Ascending aorta (tissue), 2 donors: ENCODE measurements at regions not wholly inside any gene's neighbourhood (a gene's known extent, or its start where the extent isn't known, plus 50 kb on each side); places are given as distances from the start of the nearest gene placed in this dataset.

Experiments used
- DNase-seq, 2 donors: peaks; one replicate each; pipeline ENCODE4 v3.0.0-alpha.2; 2019; ENCODE audit warnings: low spot score in 2 of 2
- H3K27ac ChIP-seq, 2 donors: fragments of 200-600 bp; sonication (generic); one replicate each; pipeline ENCODE4 v1.5.1; 2016 to 2017; ENCODE audit warnings: mild to moderate bottlenecking in 1 of 2
- H3K27me3 ChIP-seq: fragments of 200-600 bp; sonication (generic); one replicate; pipeline ENCODE4 v1.5.1; 2017
- H3K36me3 ChIP-seq, 2 donors: fragments of 200-600 bp; sonication (generic); one replicate each; pipeline ENCODE4 v1.5.1; 2016
- H3K4me1 ChIP-seq, 2 donors: fragments of 200-600 bp; sonication (generic); one replicate each; pipeline ENCODE4 v1.5.1; 2016 to 2017; ENCODE audit warnings: mild to moderate bottlenecking in 1 of 2
- H3K4me3 ChIP-seq, 2 donors: fragments of 200-600 bp; sonication (generic); one replicate each; pipeline ENCODE4 v1.5.1; 2016 to 2017; ENCODE audit warnings: mild to moderate bottlenecking in 1 of 2
- H3K9me3 ChIP-seq, 2 donors: fragments of 200-600 bp; sonication (generic); one replicate each; pipeline ENCODE4 v1.5.1; 2016
- intact Hi-C: fragments of 100-400 bp; cut with DNase I; formaldehyde crosslinking; loops from one replicate; pipeline ENCODE4 v1.15.1; 2023
- TF ChIP-seq, protein P1 (sequence below), 3 experiments: fragments of 200-600 bp in 2 of 3; fragments of 450-650 bp in 1 of 3; sonication (generic) in 2 of 3; IDR thresholded peaks; one replicate each; pipeline ENCODE4 v1.5.1; 2016 to 2019; ENCODE audit warnings: antibody characterized with exemption in 3 of 3, mild to moderate bottlenecking in 1 of 3, moderate library complexity in 1 of 3

DNA sequence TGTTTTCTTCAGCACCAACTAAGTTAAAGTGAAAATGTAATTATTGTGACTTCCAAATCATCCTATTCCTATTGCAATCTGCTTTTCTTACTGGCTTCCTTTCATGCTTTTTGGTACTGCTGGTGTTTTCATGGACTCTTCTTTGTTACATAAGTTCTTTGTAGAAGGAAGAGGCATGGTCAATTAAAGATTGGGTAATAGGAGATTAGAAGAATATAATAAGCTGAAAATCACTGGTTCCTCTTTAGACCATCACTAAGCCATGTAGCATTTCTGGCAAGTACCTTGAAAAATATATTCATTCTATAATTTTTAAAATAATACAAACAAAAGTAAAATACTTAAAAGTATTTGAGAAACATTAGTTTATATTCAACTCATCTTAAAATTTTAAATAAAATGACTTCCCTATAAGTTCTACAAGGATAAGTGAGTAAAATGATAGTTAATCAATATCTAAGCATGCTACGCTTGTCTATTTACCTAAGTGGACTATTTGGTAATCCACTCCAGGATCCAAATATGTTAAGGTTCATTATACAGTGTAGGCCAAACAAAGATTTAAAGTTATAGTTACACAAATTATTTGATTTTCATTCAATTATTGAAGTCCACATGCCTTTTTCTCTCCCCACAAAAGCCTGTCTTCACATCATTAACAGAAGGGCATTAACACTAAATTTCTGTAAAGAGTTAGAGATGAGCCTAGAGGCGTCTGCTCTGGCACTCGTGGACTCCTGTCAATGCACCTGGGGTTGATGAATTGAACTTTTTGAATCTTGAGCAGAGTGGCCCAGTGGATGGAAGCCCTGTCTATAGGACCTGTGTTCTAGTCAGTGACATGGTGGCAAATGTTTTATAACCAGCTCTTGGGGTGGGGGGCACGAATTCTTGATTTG, 408.1 kb downstream of the INHBA start:
- DNase-seq: no peak
- H3K4me3 ChIP-seq: no peak overlapping the region
- H3K9me3 ChIP-seq: no peaks in the 10 kb centered on the region
- H3K4me1 ChIP-seq: no peaks in the 10 kb centered on the region
- no peaks in the 10 kb centered on the region for H3K36me3 ChIP-seq
- intact Hi-C loops: no loop called here
- H3K27me3 ChIP-seq: no peaks in the 10 kb centered on the region
- H3K27ac ChIP-seq: no peak overlapping the region
- TF ChIP-seq, protein P1, sequence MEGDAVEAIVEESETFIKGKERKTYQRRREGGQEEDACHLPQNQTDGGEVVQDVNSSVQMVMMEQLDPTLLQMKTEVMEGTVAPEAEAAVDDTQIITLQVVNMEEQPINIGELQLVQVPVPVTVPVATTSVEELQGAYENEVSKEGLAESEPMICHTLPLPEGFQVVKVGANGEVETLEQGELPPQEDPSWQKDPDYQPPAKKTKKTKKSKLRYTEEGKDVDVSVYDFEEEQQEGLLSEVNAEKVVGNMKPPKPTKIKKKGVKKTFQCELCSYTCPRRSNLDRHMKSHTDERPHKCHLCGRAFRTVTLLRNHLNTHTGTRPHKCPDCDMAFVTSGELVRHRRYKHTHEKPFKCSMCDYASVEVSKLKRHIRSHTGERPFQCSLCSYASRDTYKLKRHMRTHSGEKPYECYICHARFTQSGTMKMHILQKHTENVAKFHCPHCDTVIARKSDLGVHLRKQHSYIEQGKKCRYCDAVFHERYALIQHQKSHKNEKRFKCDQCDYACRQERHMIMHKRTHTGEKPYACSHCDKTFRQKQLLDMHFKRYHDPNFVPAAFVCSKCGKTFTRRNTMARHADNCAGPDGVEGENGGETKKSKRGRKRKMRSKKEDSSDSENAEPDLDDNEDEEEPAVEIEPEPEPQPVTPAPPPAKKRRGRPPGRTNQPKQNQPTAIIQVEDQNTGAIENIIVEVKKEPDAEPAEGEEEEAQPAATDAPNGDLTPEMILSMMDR (IDR thresholded peaks at IDR 0.05): no peak

DNA sequence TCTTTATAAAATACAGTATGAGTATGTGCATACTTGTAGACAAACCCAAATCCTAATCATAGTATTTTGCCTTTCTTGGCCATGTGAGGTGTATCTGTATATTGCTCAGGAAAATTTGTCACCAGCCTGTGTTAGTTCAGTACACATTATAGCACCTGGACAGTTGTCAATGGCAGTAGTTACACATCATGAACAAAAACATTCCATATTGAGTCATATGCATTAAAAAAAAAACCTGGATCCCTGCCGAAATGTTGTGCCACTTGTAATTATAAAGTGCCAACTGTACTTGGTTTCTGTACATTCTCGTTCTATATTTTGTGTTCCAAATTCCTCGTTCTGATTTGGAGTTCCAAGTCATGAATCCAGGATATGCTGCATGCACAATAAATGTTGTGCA, 410.4 kb downstream of the INHBA start:
- Histone ChIP-seq H3K27ac (no peak overlapping the region), H3K9me3 (no peaks in the 10 kb centered on the region), H3K36me3 (no peaks in the 10 kb centered on the region), H3K4me3 (no peak overlapping the region), H3K4me1 (no peaks in the 10 kb centered on the region), H3K27me3 (no peaks in the 10 kb centered on the region)
- TF ChIP-seq, protein P1 (IDR thresholded peaks at IDR 0.05): no peak
- intact Hi-C loops: no loop called here
- DNase-seq: no peak

DNA sequence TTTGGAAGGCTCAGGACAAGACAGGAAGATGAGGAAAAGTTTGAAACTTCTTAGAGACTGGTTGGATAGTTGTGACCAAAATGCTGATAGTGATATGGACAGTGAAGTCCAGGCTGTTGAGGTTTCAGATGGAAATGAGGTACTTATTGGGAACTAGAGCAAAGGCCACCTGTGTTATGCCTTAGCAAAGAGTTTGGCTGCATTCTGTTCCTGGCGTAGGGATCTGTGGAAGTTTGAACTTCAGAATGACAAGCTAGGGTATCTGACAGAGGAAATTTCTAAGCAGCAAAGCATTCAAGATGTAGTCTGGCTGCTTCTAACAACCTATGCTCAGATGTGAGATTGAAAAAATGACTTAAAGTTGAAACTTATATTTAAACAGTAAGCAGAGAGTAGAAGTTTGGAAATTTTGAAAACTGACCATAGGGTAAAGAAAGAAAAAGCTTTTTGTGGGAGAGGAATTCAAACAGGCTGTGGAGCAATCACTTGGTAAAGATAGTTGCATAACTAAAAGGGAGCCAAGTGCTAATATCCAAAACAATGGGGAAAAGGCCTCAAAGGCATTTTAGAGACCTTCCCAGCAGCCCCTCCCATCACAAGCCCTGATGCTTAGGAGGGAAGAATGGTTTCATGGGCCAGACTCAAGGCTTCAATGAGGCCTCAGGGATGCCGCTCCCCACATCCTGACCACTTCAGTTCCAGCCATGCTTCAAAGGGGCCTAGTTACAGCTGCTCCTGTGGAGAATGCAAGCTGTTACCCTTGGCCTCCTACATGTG, 415.1 kb downstream of the INHBA start:
- Histone ChIP-seq H3K9me3 (no peaks in the 10 kb centered on the region), H3K36me3 (no peaks in the 10 kb centered on the region), H3K27ac (no peak overlapping the region), H3K4me3 (no peak overlapping the region), H3K4me1 (no peaks in the 10 kb centered on the region), H3K27me3 (no peaks in the 10 kb centered on the region)
- intact Hi-C loops: no loop called here
- TF ChIP-seq, protein P1 (IDR thresholded peaks at IDR 0.05): no peak
- DNase-seq: no peak

DNA sequence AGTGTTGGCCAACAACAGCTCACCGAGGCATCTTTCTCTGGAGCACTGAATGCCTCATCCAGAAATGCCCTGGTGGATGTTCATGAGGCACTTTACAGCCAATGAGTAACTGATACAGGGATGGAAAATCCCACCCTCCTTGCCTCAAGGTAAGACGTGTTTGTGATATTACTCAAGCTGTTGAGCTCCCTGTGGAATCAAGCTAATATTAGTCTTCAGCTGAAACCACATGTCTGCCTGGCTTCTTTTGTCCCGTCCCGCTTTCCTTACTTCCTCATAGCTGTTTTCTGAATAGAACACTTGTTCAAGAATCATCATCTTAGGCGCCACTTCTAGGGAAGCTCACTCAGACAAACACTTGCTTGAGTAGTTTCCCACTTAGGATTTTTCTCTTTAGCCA, 422.4 kb downstream of the INHBA start:
- no peak for DNase-seq
- Histone ChIP-seq H3K9me3 (no peaks in the 10 kb centered on the region), H3K4me1 (no peaks in the 10 kb centered on the region), H3K36me3 (no peaks in the 10 kb centered on the region), H3K27me3 (no peaks in the 10 kb centered on the region), H3K4me3 (no peak overlapping the region), H3K27ac (no peak overlapping the region)
- TF ChIP-seq, protein P1 (IDR thresholded peaks at IDR 0.05): no peak
- intact Hi-C loops: no loop called here

DNA sequence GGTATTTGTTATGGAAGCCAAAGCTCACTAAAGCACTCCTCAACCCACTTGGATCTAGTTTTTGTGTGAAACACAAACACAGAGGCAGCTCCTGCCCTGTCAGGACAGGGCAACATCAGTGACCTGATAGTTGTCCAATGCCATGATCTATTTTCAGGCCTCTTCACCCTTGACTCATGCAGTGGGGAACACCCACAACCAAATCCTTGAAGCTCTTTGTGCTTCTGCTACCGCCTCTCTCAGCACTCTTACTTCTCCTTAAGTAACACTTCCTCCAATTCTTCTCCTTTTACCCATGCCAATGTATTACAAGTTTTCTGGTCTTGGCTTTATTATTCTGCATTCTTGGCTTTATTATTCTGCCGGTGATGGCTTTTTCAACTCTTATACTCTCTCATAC, 425.3 kb downstream of the INHBA start:
- intact Hi-C loops: no loop called here
- TF ChIP-seq, protein P1 (IDR thresholded peaks at IDR 0.05): no peak
- DNase-seq: no peak
- Histone ChIP-seq H3K4me3 (no peak overlapping the region), H3K27ac (no peak overlapping the region), H3K36me3 (no peaks in the 10 kb centered on the region), H3K4me1 (no peaks in the 10 kb centered on the region), H3K9me3 (no peaks in the 10 kb centered on the region), H3K27me3 (no peaks in the 10 kb centered on the region)
